ENCODE measurements at regions not wholly inside any gene's neighbourhood (a gene's known extent, or its start where the extent isn't known, plus 50 kb on each side); places are given as distances from the start of the nearest gene placed in this dataset.

GRCh38 chr20:6697228-6697972 lies 70.1 kb upstream of the BMP2 start:
- Histone ChIP-seq H3K36me3 (ENCODE audit: control insufficient read depth in 2 of 2, insufficient read depth in 2 of 2, low read length in 1 of 2) (no peaks in the 10 kb centered on the region), H3K79me2 (ENCODE audit: control insufficient read depth, insufficient read depth, low read length) (no peaks in the 10 kb centered on the region), H3K27me3 (replicated peaks in 1 of 2; ENCODE audit: control insufficient read depth in 2 of 2, insufficient read depth in 2 of 2, low read length in 1 of 2) (no peaks in the 10 kb centered on the region), H3K4me2 (ENCODE audit: control insufficient read depth, insufficient read depth) (no peak overlapping the region), H3K9me3 (replicated peaks; ENCODE audit: control insufficient read depth, insufficient read depth, low read length) (no peaks in the 10 kb centered on the region), H3K27ac (ENCODE audit: control insufficient read depth, insufficient read depth) (no peak overlapping the region), H4K20me1 (ENCODE audit: control insufficient read depth, insufficient read depth) (no peaks in the 10 kb centered on the region), H3K4me3 (no peak overlapping the region), H3K4me1 (ENCODE audit: control insufficient read depth, insufficient read depth, low read length) (no peaks in the 10 kb centered on the region), H2AFZ (ENCODE audit: control insufficient read depth, low read depth, low read length) (no peak overlapping the region), H3K9ac (ENCODE audit: control insufficient read depth, insufficient read depth, low read length) (no peak overlapping the region)
- TF ChIP-seq EP300 (IDR thresholded peaks at IDR 0.05; ENCODE audit: borderline replicate concordance in 1 of 2, control insufficient read depth in 1 of 2, low read depth in 2 of 2, low read length in 2 of 2) (no peak), NRF1 (conservative IDR thresholded peaks at IDR 0.05; ENCODE audit: low read depth, low read length) (no peak), ZNF207 (IDR thresholded peaks at IDR 0.05; ENCODE audit: borderline replicate concordance) (no peak), GATAD2B (conservative IDR thresholded peaks at IDR 0.05; ENCODE audit: low read depth) (no peak), IKZF1 (conservative IDR thresholded peaks at IDR 0.05) (no peak), CBFB (IDR thresholded peaks at IDR 0.05; ENCODE audit: low read depth) (no peak), FOXM1 (IDR thresholded peaks at IDR 0.05; ENCODE audit: low read depth, low read length) (no peak), SPI1 (IDR thresholded peaks at IDR 0.05; ENCODE audit: borderline replicate concordance, insufficient read depth, low read depth, low read length) (no peak), RFX5 (IDR thresholded peaks at IDR 0.05; ENCODE audit: low read depth, low read length) (no peak), EED (IDR thresholded peaks at IDR 0.05; ENCODE audit: low read depth) (no peak), KDM1A (IDR thresholded peaks at IDR 0.05; ENCODE audit: borderline replicate concordance) (no peak), PBX3 (IDR thresholded peaks at IDR 0.05; ENCODE audit: insufficient replicate concordance, low read depth, low read length) (no peak), ATF2 (IDR thresholded peaks at IDR 0.05; ENCODE audit: low read length) (no peak), CHD1 (IDR thresholded peaks at IDR 0.05; ENCODE audit: low read depth, low read length) (no peak), E4F1 (IDR thresholded peaks at IDR 0.05; ENCODE audit: borderline replicate concordance, partially characterized antibody) (no peak), EGR1 (IDR thresholded peaks at IDR 0.05; ENCODE audit: borderline replicate concordance in 1 of 2, low read depth in 2 of 2, low read length in 2 of 2) (no peak), IKZF2 (IDR thresholded peaks at IDR 0.05) (no peak)
- no peak for ATAC-seq
- DNase-seq (ENCODE audit: low read depth, low spot score) = no peak
- WGBS (ENCODE audit: insufficient coverage, insufficient replicate concordance, low lambda C conversion rate, missing lambda C conversion rate) = 16% methylated on average over 12 of the region's 12 CpGs
- SMC1A ChIA-PET (ENCODE audit: uncharacterized antibody, unreplicated experiment) = no interaction called here
- CTCF ChIA-PET = no interaction called here
- no peak for FAIRE-seq
- intact Hi-C loops (cut with micrococcal nuclease; ENCODE audit: unreplicated experiment) (no loop called here), in situ Hi-C loops (cut with MboI) (no loop called here)
- RAD21 ChIA-PET (ENCODE audit: unreplicated experiment) = no interaction called here
- BruUV-seq (replicated peaks) = no TSS peak
- POLR2A ChIA-PET = no interaction called here

Measured in GM12878 (cell line).